Adipose tissue (tissue), 3 donors: ENCODE measurements at regions not wholly inside any gene's neighbourhood (a gene's known extent, or its start where the extent isn't known, plus 50 kb on each side); places are given as distances from the start of the nearest gene placed in this dataset.

ENCODE experiments used
- H3K27ac ChIP-seq: one replicate; pipeline ENCODE4 v1.5.1; 2013; ENCODE audit warnings: low read depth, low read length
- WGBS, 3 donors: extraction: QIAGEN DNeasy Blood & Tissue Kit; methylation state at CpG; one replicate each; pipeline ENCODE4 v1.1.7; 2013; 5-methylcytosine and 5-hydroxymethylcytosine counted together
- donor health status: healthy with polysubstance abuse.
- donor health status: Bipolar disorder and iron deficiency.
- donor health status: healthy.

DNA sequence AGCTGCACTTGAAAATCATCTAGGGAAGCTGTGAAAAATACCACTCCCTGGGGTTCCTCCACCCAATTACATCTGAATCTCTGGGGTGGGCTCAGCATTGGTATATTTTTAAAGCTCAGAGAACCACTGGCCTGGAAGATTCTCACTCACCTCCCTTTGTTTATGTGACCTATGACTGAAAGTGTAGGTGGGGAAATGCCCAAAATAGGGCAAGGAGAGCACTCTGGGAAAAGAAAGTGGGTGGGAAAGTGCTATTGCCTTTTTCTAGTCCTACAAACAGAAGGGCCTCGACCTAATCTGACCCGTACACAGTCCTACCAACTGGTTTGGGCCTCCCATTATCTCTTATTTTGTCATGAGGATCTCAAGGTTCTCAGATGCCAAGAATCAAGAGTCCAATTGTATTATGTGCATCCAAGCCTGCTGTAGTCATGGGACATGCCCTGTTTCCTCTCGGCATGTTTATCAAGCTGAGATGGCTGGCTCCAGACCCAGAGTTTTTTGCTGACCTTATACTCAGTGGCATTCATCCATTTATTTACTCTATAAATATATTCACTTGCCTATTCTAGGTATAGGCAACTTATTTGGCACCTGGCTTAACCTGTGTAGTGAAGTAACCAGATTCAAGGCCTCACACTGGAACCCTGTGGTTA lies 483.7 kb downstream of the ENC1 start:
- 83 to 85% (median 83%) methylated on average over 3 of the region's 3 CpGs for WGBS, 3 donors
- H3K27ac ChIP-seq = no peak overlapping the region

DNA sequence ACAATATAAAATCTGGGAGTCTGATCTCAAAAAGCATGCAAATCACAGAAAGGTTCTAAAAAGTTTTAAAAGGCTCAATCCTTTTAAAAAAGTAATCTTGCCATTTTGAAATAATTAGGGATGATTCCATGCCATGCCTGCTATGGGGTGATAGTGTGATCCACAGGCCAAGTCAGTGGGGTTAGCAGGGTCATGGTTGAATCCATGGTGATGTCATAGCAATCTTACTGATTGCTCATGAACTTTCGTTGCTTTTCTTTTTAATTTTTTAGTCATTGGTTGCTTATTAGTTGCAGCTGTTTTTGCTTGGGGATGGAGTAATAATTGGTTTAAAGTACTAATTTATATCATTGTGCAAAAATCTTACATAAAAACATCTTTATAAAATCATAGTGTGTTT lies 485.0 kb downstream of the ENC1 start:
- H3K27ac ChIP-seq = no peak overlapping the region
- WGBS, 3 donors = 40 to 85% (median 63%) methylated on average over 1 of the region's 1 CpG

DNA sequence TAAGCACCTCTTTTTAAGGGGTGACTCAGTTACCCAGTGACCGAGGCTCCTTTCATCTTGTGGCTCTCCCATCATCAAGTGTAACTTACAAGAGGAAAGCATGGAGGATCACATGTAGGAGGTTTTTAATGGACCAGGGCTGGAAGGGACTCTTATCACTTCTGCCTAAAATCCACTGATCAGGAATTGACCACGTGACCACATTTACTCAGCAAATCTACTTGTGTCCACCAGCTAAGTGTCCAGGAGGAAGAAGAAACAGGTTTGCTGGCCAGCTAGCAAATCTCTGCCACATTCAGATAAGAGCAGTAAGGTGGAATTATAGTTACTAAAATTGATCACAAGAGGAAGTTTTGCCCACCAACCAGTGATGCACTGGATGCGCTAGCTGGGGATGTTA lies 486.0 kb downstream of the ENC1 start:
- 76 to 95% (median 81%) methylated on average over 3 of the region's 3 CpGs for WGBS, 3 donors

DNA sequence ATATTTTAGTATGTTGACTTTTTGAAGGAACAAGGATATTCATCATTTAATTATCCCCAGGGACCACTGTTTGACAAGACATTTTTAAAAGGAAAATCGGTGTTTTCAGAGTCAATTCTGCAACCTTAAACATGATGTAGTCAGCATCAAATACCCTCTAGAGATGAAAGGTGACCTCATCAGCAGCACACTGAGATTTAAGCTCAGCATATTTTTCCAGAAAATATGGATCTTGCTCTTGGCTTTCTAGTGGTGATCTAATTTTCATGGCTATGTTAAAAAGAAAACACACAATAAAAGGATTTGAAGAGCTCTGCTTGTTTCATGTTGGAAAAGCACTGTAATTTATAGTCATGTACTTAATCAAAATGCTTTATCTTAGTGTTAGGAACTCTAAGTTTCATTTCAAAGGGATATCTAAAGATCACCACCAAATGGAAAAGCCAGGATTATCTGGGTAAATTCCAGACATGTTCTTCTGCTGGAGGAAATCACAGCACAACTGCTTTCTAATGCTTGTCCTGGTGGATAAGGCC lies 487.2 kb downstream of the ENC1 start:
- WGBS, 3 donors = 49 to 78% (median 65%) methylated on average over 1 of the region's 1 CpG
- no peak overlapping the region for H3K27ac ChIP-seq

More for the DNA sequence above, 486.0 kb downstream of the ENC1 start:
- no peak overlapping the region for H3K27ac ChIP-seq

DNA sequence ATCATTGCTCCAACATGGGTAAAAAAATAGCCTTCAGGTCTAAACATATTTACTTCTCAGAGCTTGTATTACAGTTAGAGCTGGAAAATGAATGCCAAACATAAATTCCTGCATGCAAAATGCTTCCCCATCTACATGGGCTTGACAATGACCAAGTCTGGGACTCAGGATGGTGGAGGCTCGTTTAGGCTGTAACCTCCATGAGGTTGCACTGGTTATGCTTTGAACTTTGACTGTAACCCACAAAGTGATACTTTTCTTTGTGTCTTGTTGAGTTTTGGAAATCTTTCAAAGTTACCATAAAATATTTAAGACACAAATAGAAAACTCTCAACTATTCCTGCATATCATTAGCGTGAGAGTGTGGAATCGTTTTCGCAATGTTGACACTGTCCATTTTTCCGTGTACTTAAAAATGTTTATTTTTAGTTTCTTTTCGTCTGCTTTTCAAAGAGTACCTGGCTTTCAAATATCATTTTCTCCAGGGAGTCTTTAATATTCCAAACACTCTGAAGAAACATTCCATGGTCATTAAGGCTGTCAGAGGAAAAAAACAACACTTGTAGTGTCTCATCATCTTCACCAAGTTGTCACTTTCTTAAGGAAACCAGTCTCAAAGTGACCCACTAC lies 487.8 kb downstream of the ENC1 start:
- WGBS, 3 donors = 48 to 74% (median 73%) methylated on average over 6 of the region's 6 CpGs
- H3K27ac ChIP-seq = no peak overlapping the region

DNA sequence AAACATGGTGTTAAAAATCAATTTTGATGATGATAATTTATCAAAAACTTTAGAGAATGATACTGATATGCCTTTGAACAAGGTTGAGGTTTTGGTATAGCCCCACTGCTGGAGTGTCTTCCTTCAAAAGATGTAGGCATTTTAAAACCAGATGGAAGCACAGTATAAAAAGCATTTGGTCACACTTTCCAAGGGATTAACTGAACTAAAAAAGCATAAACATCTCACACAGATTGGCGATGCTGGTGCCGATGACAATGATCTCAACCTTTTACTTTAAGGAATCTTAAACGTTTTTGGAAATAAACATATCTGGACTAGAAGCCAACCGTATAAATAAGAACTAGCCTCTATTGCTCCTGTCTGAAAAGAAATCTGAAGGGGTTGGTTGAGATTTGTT lies 488.4 kb downstream of the ENC1 start:
- no peak overlapping the region for H3K27ac ChIP-seq
- WGBS, 3 donors = 77 to 89% (median 88%) methylated on average over 4 of the region's 4 CpGs

DNA sequence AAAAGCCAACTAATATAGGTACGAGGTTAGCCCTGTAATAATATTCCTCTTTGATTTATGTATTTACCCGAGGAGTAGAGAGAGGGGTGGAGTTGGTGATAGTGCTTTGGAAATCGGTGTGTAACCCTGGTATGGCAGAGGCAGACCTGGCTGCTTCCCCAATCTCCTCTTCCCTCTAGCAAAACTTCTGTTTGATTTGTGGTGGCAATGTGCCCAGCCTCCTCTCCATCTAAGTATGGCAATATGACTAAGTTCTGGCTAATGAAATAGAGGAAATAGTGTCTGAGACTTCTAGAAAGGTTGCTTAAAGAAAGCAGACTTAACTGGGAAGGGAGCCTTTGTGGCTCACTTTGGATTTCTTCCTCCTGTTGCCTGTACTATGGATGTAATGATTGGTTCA lies 491.1 kb downstream of the ENC1 start:
- no peak overlapping the region for H3K27ac ChIP-seq
- 26 to 53% (median 36%) methylated on average over 3 of the region's 3 CpGs for WGBS, 3 donors

DNA sequence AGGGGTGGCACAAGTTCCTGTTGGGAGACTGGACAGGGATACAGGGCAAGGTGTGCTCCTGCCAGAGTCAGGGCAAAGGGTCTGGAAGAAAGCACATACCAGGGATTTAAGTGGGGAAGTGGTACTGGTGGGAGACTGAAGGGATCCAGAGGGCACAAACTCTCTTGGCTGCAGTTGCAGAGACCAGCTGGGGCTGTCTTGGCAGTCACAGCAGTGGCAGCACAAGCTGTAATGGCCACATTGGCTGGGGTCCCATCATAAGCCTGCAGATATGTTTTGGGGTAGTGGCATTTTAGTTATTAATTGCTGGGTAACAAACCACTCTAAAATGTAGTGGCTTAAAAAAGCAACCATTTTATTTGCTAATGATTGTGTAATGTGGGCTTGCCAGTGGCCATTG lies 492.2 kb downstream of the ENC1 start:
- no peak overlapping the region for H3K27ac ChIP-seq

DNA sequence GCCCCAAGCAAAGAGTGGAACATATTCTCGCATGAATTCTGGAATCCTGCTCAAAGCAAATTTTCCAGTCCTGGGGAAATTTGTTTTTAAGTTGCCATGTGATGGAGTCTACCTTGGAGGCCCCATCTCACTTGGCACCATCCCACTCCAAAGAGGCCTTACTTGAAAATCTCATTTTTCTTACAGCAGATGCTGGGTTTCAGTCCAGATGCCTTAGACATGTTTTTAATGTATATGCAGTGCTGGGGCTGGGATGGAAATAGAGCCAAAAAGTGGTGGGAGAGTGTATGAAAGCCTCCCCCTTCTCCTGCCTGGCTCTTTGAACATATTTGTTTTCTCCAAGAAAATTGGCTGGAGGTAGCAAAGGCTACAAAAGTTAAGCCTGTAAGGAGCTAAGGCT lies 493.7 kb downstream of the ENC1 start:
- 93 to 100% (median 100%) methylated on average over 1 of the region's 1 CpG for WGBS, 3 donors
- no peak overlapping the region for H3K27ac ChIP-seq

DNA sequence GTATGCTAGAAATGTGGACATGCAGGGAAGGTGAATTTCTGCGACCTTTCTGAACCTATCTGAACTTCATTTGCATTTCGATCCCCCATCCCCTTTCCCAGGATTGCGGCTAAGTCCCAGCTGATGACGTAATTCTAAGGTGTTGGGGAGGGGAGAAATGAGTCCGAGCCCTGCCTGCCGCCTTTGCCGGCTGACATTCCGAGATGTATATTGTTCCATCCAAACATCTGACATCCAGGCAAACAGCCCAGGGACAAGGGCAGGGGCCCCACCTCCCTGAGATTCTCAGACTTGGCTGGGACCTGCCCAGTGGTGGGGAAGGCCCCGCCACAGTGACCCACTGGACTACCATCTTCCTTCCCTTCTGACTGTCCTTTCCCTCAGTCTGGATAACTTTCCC lies 494.6 kb downstream of the ENC1 start:
- WGBS, 3 donors = 87 to 93% (median 93%) methylated on average over 9 of the region's 9 CpGs
- no peak overlapping the region for H3K27ac ChIP-seq

DNA sequence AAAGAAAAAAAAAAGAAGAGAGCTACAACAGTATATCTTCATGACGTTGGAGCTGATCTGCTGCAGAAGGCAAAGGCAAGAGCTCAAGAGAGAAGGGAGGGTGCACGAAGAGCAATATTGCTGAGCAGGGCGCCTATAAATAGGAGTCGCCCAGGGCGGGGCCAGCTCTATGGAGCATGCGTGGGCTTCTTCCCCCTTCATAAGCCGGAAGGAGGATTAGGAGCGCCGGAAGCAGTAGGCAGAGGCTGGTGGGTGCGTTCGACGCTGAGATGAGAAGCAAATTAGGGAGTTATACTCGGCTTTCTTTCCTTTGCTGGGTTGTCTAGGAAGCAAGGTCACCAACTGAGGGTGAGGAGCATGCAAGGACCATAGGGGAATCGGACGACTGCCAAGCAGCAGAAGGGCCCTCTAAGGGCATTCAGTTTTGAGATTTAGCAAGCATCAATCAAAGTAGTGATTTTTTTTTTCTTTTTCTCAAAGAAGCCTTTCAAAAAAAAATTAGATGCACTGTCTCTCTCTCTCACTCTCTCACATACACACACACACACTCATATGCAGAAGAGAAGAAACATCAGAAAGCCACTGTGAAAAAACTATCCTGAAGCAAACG lies 496.7 kb downstream of the ENC1 start:
- 68 to 79% (median 77%) methylated on average over 16 of the region's 16 CpGs for WGBS, 3 donors
- no peak overlapping the region for H3K27ac ChIP-seq

DNA sequence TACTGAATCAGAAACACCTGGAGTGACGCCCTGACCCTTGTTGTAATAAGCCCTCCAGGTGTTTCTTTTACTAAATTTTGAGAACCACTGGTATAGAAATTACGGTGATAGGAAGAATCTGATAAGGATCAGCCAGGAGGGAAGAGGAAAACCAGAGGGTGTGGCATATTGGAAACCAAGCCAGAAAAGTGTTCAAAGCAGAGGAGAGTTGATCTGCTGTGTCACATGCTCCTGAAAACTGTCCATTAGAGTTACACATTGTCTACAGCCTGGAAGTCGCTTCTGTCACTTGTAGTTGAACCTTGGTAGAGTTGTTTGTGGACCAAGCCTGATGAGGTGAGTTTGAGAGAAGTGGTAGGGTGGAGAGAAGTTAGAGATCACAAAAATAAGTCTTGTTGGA lies 497.4 kb downstream of the ENC1 start:
- 58 to 90% (median 60%) methylated on average over 3 of the region's 3 CpGs for WGBS, 3 donors
- H3K27ac ChIP-seq = no peak overlapping the region

DNA sequence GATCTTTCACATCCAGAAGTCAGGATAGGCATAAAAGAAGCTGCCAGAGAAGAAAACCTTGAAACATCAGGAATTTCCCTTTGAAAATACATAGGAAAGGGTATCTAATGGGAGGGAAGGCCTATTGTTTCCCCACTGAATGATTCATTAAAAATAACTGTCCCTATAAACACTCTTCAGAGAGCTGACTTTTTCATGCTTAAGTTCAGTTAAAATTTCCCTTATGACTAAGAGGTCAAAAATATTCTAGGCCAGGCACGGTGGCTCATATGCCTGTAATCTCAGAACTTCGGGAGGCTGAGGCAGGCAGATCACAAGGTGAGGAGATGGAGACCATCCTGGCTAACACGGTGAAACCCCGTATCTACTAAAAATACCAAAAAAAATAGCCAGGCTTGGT lies 499.5 kb downstream of the ENC1 start:
- no peak overlapping the region for H3K27ac ChIP-seq
- 78 to 96% (median 80%) methylated on average over 4 of the region's 4 CpGs for WGBS, 3 donors

DNA sequence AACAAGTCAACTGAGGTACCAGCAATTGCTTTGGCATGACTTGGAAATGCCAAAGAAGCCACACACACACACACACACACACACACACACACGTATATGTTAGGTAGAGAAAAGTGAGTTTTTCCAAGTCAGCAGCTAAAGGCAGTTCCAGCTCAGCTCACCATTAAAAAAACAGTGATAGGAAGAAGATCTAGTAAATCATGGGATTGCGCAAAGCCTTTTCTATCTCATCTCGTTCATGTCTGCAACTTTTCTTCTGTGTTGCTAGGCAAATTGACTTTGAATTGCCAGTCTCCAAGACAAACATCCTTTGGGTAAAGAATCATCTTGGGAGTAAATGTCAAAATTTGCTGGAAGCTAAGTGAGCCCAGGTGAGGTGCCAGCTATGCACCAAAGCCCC lies 500.1 kb downstream of the ENC1 start:
- WGBS, 3 donors = 67 to 84% (median 71%) methylated on average over 3 of the region's 3 CpGs
- no peak overlapping the region for H3K27ac ChIP-seq

DNA sequence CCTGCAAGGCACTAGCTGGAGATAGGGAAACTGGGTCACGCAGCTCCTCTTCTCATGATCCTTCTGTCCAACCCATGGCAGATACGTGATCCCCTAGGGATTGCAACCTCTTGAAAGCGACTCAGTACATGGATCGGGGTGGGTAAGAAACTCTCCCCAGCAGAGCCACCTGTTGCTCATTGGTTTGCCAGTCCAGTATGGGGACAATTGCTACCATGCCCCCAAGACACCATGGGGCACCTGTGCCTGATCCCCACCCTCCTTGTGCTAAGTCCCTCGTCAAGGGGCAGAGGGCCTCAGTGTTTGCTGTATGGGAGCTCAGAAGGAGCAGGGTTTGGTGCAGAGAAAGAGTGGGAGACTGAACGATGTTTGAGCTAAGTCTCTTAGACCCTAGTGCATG lies 500.9 kb downstream of the ENC1 start:
- WGBS, 3 donors = 91 to 96% (median 96%) methylated on average over 6 of the region's 6 CpGs

DNA sequence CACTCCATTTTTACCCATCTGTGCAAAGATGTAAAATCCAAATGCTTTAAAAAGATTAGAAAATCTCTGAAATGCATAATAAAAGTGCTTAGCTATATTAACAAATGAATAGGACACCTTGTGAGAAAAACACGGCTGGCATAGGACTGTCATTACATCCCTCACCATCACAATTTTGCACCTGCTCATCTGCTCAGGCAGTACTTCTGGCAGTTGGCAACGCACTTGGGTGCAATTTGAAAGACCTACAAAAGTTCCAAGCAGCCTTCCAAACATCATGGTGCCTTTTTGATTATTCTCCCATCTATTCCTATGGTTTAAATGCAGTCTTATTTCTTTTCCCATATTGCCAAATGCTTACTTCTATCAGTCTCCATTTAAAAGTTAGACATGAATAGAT lies 501.8 kb downstream of the ENC1 start:
- no peak overlapping the region for H3K27ac ChIP-seq
- 85 to 88% (median 87%) methylated on average over 2 of the region's 2 CpGs for WGBS, 3 donors

More for the DNA sequence above, 500.9 kb downstream of the ENC1 start:
- no peak overlapping the region for H3K27ac ChIP-seq

DNA sequence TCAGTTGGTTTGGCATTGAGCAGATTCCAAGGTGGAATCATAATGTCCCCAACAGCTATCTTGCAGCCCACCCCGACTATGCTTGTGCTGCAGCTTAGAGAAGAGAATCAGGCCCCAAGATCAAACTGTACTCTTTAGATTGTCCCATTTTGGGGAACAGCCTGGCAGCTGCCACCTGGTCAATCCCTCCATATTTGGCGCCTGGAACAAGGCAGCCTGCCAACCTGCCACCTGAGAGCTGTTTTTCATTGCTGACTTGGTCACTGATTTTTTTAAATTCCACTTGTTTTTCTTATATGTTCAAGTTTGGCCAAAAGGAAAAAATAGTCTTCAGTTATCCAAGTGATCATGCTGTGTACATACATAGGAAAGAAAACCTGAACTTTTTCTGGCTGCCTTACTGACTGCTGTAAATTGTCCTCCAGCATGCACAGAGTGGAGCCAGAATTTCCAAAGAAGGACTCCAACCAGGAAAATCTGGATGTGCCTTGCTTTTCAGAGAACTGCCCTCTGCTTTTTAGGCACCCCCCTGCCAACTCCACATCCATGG lies 504.2 kb downstream of the ENC1 start:
- no peak overlapping the region for H3K27ac ChIP-seq
- 49 to 85% (median 85%) methylated on average over 2 of the region's 2 CpGs for WGBS, 3 donors

DNA sequence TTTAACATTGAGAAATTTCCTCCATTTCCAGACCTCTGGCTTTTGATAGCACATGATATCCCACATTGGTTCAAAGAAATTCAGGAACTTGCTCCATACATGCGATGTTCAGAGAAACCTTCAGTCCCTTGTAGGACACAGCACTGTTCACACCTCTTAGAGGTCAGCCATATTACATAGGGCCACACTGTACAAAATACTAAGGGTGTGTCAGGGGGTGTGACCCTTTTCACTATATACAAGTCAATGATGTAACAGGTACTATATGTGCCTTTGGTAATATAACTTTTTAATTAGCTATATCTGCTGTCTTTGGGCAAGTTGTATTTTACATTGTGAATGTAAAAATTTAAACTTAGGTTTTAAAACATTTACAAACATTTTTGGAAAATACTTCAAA lies 505.5 kb downstream of the ENC1 start:
- H3K27ac ChIP-seq = no peak overlapping the region
- WGBS, 3 donors = 94 to 100% (median 94%) methylated on average over 1 of the region's 1 CpG

DNA sequence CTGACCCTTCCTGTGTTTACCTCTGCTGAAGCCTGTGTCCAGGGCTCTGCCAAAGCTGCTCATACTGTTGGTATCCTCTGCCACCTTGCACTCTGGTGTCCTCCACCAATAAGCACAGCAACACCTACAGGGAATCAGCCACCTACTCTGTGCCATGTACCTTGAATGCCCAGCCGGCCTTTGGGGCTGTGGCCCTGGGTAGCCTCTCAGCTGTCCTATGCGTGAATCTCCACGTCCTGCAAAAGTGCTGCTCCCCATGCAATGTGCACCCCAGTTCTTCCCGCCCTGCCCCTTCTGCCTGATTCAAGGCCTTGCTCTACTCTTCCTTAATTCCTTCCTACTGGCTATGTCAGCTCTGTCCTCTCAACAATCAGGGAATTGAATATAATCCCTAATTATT lies 506.5 kb downstream of the ARHGEF28 start:
- H3K27ac ChIP-seq = no peak overlapping the region
- 94 to 97% (median 95%) methylated on average over 4 of the region's 4 CpGs for WGBS, 3 donors

DNA sequence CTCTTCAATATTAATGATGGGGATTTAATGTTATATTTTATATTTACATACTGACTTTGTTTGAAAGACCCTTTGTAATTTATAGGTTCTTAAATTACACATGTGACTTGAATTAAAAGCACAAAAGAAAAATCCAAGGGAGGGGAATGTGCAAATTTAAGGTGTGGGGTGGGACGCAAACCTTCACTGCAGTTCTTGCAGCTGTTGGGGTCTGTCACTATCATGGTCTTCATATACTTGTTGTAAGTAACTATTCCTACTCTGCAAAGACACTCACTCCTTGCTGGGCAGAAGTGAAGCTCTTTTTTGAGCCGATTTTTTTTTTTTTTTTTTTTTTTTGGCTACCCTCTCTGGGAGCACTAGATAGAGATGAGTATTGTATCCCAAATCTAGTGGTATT lies 505.3 kb downstream of the ARHGEF28 start:
- no peak overlapping the region for H3K27ac ChIP-seq
- 85 to 92% (median 88%) methylated on average over 2 of the region's 2 CpGs for WGBS, 3 donors
